H1 (cell line): ENCODE measurements at regions not wholly inside any gene's neighbourhood (a gene's known extent, or its start where the extent isn't known, plus 50 kb on each side); places are given as distances from the start of the nearest gene placed in this dataset.

Experiments used
- BCL11A ChIP-seq, 2 experiments: IDR thresholded peaks; one replicate each; pipeline ENCODE4 v1.6.1; 2011; ENCODE audit warnings: low read depth in 2 of 2, low read length in 2 of 2, mild to moderate bottlenecking in 2 of 2
- EP300 ChIP-seq, 2 experiments: IDR thresholded peaks; 1 replicate in 1 of 2; 2 replicates in 1 of 2; pipeline ENCODE4 v1.6.1; 2011 to 2012; ENCODE audit warnings: low read depth in 2 of 2, low read length in 2 of 2, mild to moderate bottlenecking in 2 of 2, borderline replicate concordance in 1 of 2, inconsistent platforms in 1 of 2, moderate library complexity in 1 of 2
- PHF8 ChIP-seq: fragments of 200-600 bp; sonication (generic); conservative IDR thresholded peaks from 2 replicates; pipeline ENCODE4 v1.7.1; 2012; ENCODE audit warnings: low read depth, mild to moderate bottlenecking, inconsistent platforms, low read length, moderate library complexity
- RAD21 ChIP-seq, 2 experiments: IDR thresholded peaks in 1 of 2; conservative IDR thresholded peaks in 1 of 2; 2 replicates each; pipeline ENCODE4 v1.6.1; 2011; ENCODE audit warnings: low read depth in 2 of 2, low read length in 2 of 2, improper control_type of control experiment in 1 of 2, inconsistent platforms in 1 of 2, mild to moderate bottlenecking in 1 of 2, moderate library complexity in 1 of 2
- SIRT6 ChIP-seq: IDR thresholded peaks from one replicate; pipeline ENCODE4 v1.7.1; 2012; ENCODE audit warnings: low read length, inconsistent platforms
- ZNF274 ChIP-seq: IDR thresholded peaks from 2 replicates; pipeline ENCODE4 v1.7.0; 2012; ENCODE audit warnings: low read length, borderline replicate concordance; ENCODE audit errors: extremely low read depth
- TF ChIP-seq, protein P1 (sequence below), 3 experiments: IDR thresholded peaks; 1 replicate in 2 of 3; 2 replicates in 1 of 3; pipeline versions ENCODE4 v1.5.1 to v1.6.1; 2011; ENCODE audit warnings: low read length in 3 of 3, mild to moderate bottlenecking in 3 of 3, inconsistent platforms in 2 of 3, low read depth in 1 of 3, moderate library complexity in 1 of 3; ENCODE audit not compliant: insufficient read depth in 1 of 3; ENCODE audit errors: control extremely low read depth in 1 of 3
- TF ChIP-seq, protein P2 (sequence below): IDR thresholded peaks from 2 replicates; pipeline ENCODE4 v1.6.1; 2011; ENCODE audit warnings: low read length, improper control_type of control experiment

DNA sequence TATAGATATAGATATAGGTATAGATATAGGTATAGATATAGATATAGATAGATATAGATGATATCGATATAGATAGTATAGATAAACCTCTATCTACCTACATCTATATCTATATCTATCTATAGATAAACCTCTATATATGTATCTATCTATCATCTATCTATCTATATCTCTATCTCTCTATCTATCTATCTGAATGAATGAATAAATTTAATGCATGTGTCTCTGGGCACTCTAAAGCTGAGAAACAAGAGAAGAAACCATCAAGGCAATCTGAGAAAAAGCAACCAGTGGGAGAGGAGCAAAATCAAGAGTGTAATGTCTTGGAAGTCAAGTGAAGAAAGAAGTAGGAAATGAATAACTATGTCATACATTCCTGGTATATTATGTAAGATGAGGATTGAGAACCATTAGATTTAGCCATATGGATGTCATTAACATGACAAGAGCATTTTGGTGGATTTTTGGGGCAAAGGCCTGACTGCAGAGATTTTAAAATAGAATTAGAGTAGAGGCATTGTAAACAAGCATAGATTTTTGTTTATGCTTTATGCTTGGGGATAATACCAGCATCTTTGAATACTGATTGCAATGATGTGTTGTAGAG is 1262.7 kb upstream of the MIR17HG start:
- no peak for TF ChIP-seq ZNF274
- no peak for TF ChIP-seq BCL11A (IDR thresholded peaks at IDR 0.05; ENCODE audit: low read depth in 2 of 2, low read length in 2 of 2)
- TF ChIP-seq PHF8: no peak
- TF ChIP-seq, protein P1, sequence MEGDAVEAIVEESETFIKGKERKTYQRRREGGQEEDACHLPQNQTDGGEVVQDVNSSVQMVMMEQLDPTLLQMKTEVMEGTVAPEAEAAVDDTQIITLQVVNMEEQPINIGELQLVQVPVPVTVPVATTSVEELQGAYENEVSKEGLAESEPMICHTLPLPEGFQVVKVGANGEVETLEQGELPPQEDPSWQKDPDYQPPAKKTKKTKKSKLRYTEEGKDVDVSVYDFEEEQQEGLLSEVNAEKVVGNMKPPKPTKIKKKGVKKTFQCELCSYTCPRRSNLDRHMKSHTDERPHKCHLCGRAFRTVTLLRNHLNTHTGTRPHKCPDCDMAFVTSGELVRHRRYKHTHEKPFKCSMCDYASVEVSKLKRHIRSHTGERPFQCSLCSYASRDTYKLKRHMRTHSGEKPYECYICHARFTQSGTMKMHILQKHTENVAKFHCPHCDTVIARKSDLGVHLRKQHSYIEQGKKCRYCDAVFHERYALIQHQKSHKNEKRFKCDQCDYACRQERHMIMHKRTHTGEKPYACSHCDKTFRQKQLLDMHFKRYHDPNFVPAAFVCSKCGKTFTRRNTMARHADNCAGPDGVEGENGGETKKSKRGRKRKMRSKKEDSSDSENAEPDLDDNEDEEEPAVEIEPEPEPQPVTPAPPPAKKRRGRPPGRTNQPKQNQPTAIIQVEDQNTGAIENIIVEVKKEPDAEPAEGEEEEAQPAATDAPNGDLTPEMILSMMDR (IDR thresholded peaks at IDR 0.05; ENCODE audit: control extremely low read depth in 1 of 3, insufficient read depth in 1 of 3, low read depth in 1 of 3, low read length in 3 of 3): no peak
- no peak for TF ChIP-seq SIRT6
- TF ChIP-seq RAD21 (IDR thresholded peaks at IDR 0.05 in 1 of 2, conservative IDR thresholded peaks at IDR 0.05 in 1 of 2; ENCODE audit: low read depth in 2 of 2, low read length in 2 of 2): no peak
- TF ChIP-seq EP300 (IDR thresholded peaks at IDR 0.05; ENCODE audit: borderline replicate concordance in 1 of 2, low read depth in 2 of 2, low read length in 2 of 2): no peak
- TF ChIP-seq, protein P2, sequence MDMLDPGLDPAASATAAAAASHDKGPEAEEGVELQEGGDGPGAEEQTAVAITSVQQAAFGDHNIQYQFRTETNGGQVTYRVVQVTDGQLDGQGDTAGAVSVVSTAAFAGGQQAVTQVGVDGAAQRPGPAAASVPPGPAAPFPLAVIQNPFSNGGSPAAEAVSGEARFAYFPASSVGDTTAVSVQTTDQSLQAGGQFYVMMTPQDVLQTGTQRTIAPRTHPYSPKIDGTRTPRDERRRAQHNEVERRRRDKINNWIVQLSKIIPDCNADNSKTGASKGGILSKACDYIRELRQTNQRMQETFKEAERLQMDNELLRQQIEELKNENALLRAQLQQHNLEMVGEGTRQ: no peak
